Right renal cortex interstitium (tissue), 3 donors: ENCODE measurements at regions not wholly inside any gene's neighbourhood (a gene's known extent, or its start where the extent isn't known, plus 50 kb on each side); places are given as distances from the start of the nearest gene placed in this dataset.

Source experiments
- DNase-seq, 3 donors: peaks; one replicate each; pipeline ENCODE4 v3.0.0-alpha.2; 2013; ENCODE audit warnings: low read depth in 3 of 3, low spot score in 2 of 3

GRCh38 chr3:178283561-178283960, 252.7 kb upstream of the KCNMB2 start:
- DNase-seq = no peak

- DNase-seq = no peak
These were observed 252.1 kb upstream of the KCNMB2 start for GRCh38 chr3:178284181-178284580.

GRCh38 chr3:178288074-178288473, 248.2 kb upstream of the KCNMB2 start:
- DNase-seq = no peak

GRCh38 chr3:178289544-178290160, 246.6 kb upstream of the KCNMB2 start:
- peak in 1 of 3 donors; percentile 8 for DNase-seq

- DNase-seq = no peak
These were observed 244.5 kb upstream of the KCNMB2 start for GRCh38 chr3:178291574-178292370.

- DNase-seq = no peak
These were observed 240.8 kb upstream of the KCNMB2 start for GRCh38 chr3:178295292-178295912.

- DNase-seq = no peak
These were observed 239.0 kb upstream of the KCNMB2 start for GRCh38 chr3:178297199-178297598.

- DNase-seq = no peak
These were observed 238.5 kb upstream of the KCNMB2 start for GRCh38 chr3:178297740-178298139.

- no peak for DNase-seq
These were observed 235.7 kb upstream of the KCNMB2 start for GRCh38 chr3:178300441-178300959.

- no peak for DNase-seq
These were observed 233.0 kb upstream of the KCNMB2 start for GRCh38 chr3:178302966-178303930.

GRCh38 chr3:178304758-178305467, 231.3 kb upstream of the KCNMB2 start:
- no peak for DNase-seq

GRCh38 chr3:178306432-178307115, 229.7 kb upstream of the KCNMB2 start:
- DNase-seq = no peak

- no peak for DNase-seq
These were observed 227.5 kb upstream of the KCNMB2 start for GRCh38 chr3:178308771-178309170.

GRCh38 chr3:178310949-178311348, 225.3 kb upstream of the KCNMB2 start:
- no peak for DNase-seq

- no peak for DNase-seq
These were observed 222.5 kb upstream of the KCNMB2 start for GRCh38 chr3:178313716-178314115.

- DNase-seq = no peak
These were observed 217.9 kb upstream of the KCNMB2 start for GRCh38 chr3:178318340-178318739.

- no peak for DNase-seq
These were observed 217.1 kb upstream of the KCNMB2 start for GRCh38 chr3:178318941-178319816.
